DND-41 (cell line): ENCODE measurements at regions not wholly inside any gene's neighbourhood (a gene's known extent, or its start where the extent isn't known, plus 50 kb on each side); places are given as distances from the start of the nearest gene placed in this dataset.

ENCODE experiments used
- EZH2 ChIP-seq: IDR thresholded peaks from 3 replicates; pipeline ENCODE4 v1.6.1; 2012; ENCODE audit warnings: borderline replicate concordance, low read depth, mild to moderate bottlenecking, moderate library complexity, low read length, inconsistent platforms; ENCODE audit not compliant: severe bottlenecking
- TF ChIP-seq, protein P1 (sequence below): IDR thresholded peaks from 2 replicates; pipeline ENCODE4 v1.5.1; 2012; ENCODE audit warnings: borderline replicate concordance, low read length, moderate library complexity, mild to moderate bottlenecking; ENCODE audit not compliant: poor library complexity, severe bottlenecking; ENCODE audit errors: extremely low read depth

DNA sequence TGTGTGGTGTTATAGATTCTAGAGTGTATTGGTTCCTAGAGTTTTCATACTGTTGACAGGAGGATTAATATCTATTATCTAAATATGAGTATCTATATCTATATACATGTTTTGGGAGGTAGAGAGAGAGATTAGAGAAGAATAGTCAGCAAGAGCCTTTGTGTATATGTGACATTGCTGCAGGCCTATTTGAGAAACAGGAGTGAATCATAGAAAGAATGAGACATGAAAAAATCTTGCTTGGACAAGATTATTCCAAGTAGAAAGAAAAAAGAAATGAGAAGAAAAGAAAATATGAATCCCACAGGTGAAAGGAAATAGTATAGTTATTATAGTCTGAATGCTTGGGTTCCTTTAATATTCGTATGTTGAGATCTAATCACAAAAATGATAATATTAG is 720.4 kb downstream of the RERGL start:
- TF ChIP-seq, protein P1, sequence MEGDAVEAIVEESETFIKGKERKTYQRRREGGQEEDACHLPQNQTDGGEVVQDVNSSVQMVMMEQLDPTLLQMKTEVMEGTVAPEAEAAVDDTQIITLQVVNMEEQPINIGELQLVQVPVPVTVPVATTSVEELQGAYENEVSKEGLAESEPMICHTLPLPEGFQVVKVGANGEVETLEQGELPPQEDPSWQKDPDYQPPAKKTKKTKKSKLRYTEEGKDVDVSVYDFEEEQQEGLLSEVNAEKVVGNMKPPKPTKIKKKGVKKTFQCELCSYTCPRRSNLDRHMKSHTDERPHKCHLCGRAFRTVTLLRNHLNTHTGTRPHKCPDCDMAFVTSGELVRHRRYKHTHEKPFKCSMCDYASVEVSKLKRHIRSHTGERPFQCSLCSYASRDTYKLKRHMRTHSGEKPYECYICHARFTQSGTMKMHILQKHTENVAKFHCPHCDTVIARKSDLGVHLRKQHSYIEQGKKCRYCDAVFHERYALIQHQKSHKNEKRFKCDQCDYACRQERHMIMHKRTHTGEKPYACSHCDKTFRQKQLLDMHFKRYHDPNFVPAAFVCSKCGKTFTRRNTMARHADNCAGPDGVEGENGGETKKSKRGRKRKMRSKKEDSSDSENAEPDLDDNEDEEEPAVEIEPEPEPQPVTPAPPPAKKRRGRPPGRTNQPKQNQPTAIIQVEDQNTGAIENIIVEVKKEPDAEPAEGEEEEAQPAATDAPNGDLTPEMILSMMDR, result no peak
- TF ChIP-seq EZH2, result no peak
